Activated CD4-positive, alpha-beta T cell treated with anti-CD3 and anti-CD28 coated beads, Interleukin-2, amount 10 ng/mL, durations not matched to agents 7 days and 5 days (primary cell): ENCODE measurements at regions not wholly inside any gene's neighbourhood (a gene's known extent, or its start where the extent isn't known, plus 50 kb on each side); places are given as distances from the start of the nearest gene placed in this dataset.

Experiments used
- CTCF ChIA-PET: fragments of 350-600 bp; sonication (Branson Sonifier 250); formaldehyde crosslinking; loops from one replicate; lab custom pipeline; 2021; ENCODE audit warnings: antibody characterized with exemption; lab: Charles Lee
- POLR2A ChIA-PET: fragments of 350-600 bp; sonication (Branson Sonifier 250); formaldehyde crosslinking; loops from one replicate; lab custom pipeline; 2021; ENCODE audit warnings: antibody characterized with exemption; lab: Charles Lee
- DNase-seq: peaks from one replicate; pipeline ENCODE4 v3.0.0-alpha.2; 2020
- H3K27ac Mint-ChIP-seq: one replicate; pipeline ENCODE4 v1.8.0; 2021; ENCODE audit warnings: mild to moderate bottlenecking, moderate library complexity, mixed read lengths
- H3K27me3 Mint-ChIP-seq: one replicate; pipeline ENCODE4 v1.8.0; 2021; ENCODE audit warnings: mixed read lengths
- H3K36me3 Mint-ChIP-seq: one replicate; pipeline ENCODE4 v1.8.0; 2021; ENCODE audit warnings: low read depth, mixed read lengths
- H3K4me1 Mint-ChIP-seq: one replicate; pipeline ENCODE4 v1.8.0; 2021; ENCODE audit warnings: mixed read lengths
- H3K4me3 Mint-ChIP-seq: one replicate; pipeline ENCODE4 v1.8.0; 2021; ENCODE audit warnings: mild to moderate bottlenecking, moderate library complexity, mixed read lengths
- H3K9me3 Mint-ChIP-seq: one replicate; pipeline ENCODE4 v1.8.0; 2021; ENCODE audit warnings: mixed read lengths

GRCh38 chrX:40418146-40418812 lies 162.5 kb upstream of the ATP6AP2 start:
- H3K4me3 Mint-ChIP-seq: no peak overlapping the region
- CTCF ChIA-PET: no interaction called here
- H3K36me3 Mint-ChIP-seq: no peaks in the 10 kb centered on the region
- DNase-seq: no peak
- peaks cover 15% of the 10 kb centered on the region for H3K4me1 Mint-ChIP-seq
- peaks cover 2% of the 10 kb centered on the region for H3K27me3 Mint-ChIP-seq
- POLR2A ChIA-PET: no interaction called here
- no peaks in the 10 kb centered on the region for H3K9me3 Mint-ChIP-seq
- no peak overlapping the region for H3K27ac Mint-ChIP-seq

DNA sequence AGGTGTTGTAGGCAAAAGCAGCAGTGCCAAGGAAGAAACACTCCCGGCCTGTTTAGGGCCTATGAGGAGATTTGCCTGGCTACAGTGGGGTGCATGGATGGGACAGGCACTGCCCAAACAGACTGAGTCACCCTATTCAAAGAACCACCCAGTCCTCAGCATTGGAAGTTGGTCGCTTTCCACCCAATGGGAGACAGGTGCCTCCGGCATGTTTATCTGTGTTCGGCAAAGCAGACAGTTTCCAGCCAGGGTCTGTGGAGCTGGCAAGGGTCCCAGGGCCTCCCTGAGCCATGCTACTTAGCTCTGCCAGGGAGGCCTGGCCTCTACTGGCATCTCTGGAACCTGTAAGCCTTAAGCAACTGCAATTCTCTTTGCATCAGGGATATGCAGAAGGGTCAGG lies 165.1 kb upstream of the ATP6AP2 start:
- no peak overlapping the region for H3K27ac Mint-ChIP-seq
- no peaks in the 10 kb centered on the region for H3K9me3 Mint-ChIP-seq
- no peaks in the 10 kb centered on the region for H3K36me3 Mint-ChIP-seq
- peaks cover 13% of the 10 kb centered on the region for H3K4me1 Mint-ChIP-seq
- no peak overlapping the region for H3K4me3 Mint-ChIP-seq
- ChIA-PET CTCF (no interaction called here), POLR2A (no interaction called here)
- DNase-seq: no peak
- peaks cover 2% of the 10 kb centered on the region for H3K27me3 Mint-ChIP-seq

- Mint-ChIP-seq H3K36me3 (no peaks in the 10 kb centered on the region), H3K4me3 (no peak overlapping the region), H3K9me3 (no peaks in the 10 kb centered on the region), H3K4me1 (peaks cover 11% of the 10 kb centered on the region), H3K27ac (no peak overlapping the region), H3K27me3 (no peaks in the 10 kb centered on the region)
- POLR2A ChIA-PET: no interaction called here
- CTCF ChIA-PET: no interaction called here
- DNase-seq: no peak
Measured at GRCh38 chrX:40414335-40414734, 166.4 kb upstream of the ATP6AP2 start.

- POLR2A ChIA-PET: no interaction called here
Measured at GRCh38 chrX:40411340-40412111, 169.2 kb upstream of the ATP6AP2 start.

GRCh38 chrX:40410859-40411258 lies 169.9 kb upstream of the ATP6AP2 start:
- CTCF ChIA-PET: interaction anchor here (1.8 kb wide), 1 partner anchor 14 kb away, joined by 5 read pairs; no protein-coding TSS in a partner anchor
- H3K4me3 Mint-ChIP-seq: no peak overlapping the region
- no peak overlapping the region for H3K27ac Mint-ChIP-seq
- H3K4me1 Mint-ChIP-seq: no peaks in the 10 kb centered on the region
- POLR2A ChIA-PET: no interaction called here
- DNase-seq: no peak
- H3K9me3 Mint-ChIP-seq: peaks cover 10% of the 10 kb centered on the region
- H3K27me3 Mint-ChIP-seq: peaks cover 3% of the 10 kb centered on the region
- no peaks in the 10 kb centered on the region for H3K36me3 Mint-ChIP-seq

More at GRCh38 chrX:40411340-40412111, 169.2 kb upstream of the ATP6AP2 start:
- Mint-ChIP-seq H3K27ac (no peak overlapping the region), H3K9me3 (peaks cover 10% of the 10 kb centered on the region), H3K4me1 (no peaks in the 10 kb centered on the region), H3K4me3 (no peak overlapping the region), H3K27me3 (peaks cover 3% of the 10 kb centered on the region), H3K36me3 (no peaks in the 10 kb centered on the region)
- no peak for DNase-seq
- CTCF ChIA-PET: interaction anchor here (1.8 kb wide), 1 partner anchor 15 kb away, joined by 5 read pairs; no protein-coding TSS in a partner anchor

DNA sequence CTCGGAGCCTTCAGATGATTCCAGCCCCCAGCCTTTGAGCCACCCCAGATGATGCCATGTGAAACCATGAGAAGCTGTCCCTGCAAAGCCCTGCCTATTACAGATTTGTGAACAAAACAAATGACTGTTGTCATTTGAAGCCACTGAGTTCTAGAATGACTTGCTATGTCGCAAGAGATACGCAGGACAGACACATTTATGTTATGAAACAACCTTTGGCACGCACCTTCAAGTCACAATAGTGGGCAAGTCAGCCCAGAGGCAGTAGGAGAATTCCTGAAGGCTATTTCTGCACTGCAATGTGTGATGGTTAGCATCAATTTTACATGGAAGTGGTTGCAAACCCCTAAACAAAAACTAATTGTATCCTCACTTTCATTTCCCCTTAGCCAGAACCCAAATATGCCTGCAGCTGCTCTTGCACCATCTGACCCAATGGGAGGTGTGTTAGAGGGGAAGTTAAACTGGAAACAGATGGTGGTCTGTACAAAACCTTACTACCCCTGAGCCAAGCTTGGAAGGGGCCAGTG lies 174.4 kb upstream of the ATP6AP2 start:
- Mint-ChIP-seq H3K9me3 (peaks cover 10% of the 10 kb centered on the region), H3K4me3 (no peak overlapping the region), H3K27ac (no peak overlapping the region), H3K36me3 (no peaks in the 10 kb centered on the region), H3K4me1 (no peaks in the 10 kb centered on the region), H3K27me3 (peaks cover 3% of the 10 kb centered on the region)
- DNase-seq: no peak
- ChIA-PET CTCF (interaction anchor here (2.1 kb wide), 1 partner anchor 9 kb away, joined by 7 read pairs; no protein-coding TSS in a partner anchor), POLR2A (no interaction called here)

GRCh38 chrX:40405399-40405798 lies 175.4 kb upstream of the ATP6AP2 start:
- POLR2A ChIA-PET: no interaction called here
- CTCF ChIA-PET: interaction anchor here (0.6 to 2.1 kb wide), 2 partner anchors 8 to 70 kb away, joined by 3 to 7 read pairs; no protein-coding TSS in a partner anchor

GRCh38 chrX:40403757-40404156 lies 177.0 kb upstream of the ATP6AP2 start:
- H3K27ac Mint-ChIP-seq: no peak overlapping the region
- no peak for DNase-seq
- no peaks in the 10 kb centered on the region for H3K4me1 Mint-ChIP-seq
- H3K9me3 Mint-ChIP-seq: peaks cover 7% of the 10 kb centered on the region
- H3K36me3 Mint-ChIP-seq: no peaks in the 10 kb centered on the region
- H3K27me3 Mint-ChIP-seq: peaks cover 3% of the 10 kb centered on the region
- POLR2A ChIA-PET: no interaction called here
- CTCF ChIA-PET: no interaction called here
- no peak overlapping the region for H3K4me3 Mint-ChIP-seq

More at GRCh38 chrX:40405399-40405798, 175.4 kb upstream of the ATP6AP2 start:
- DNase-seq: no peak
- Mint-ChIP-seq H3K27ac (no peak overlapping the region), H3K9me3 (peaks cover 10% of the 10 kb centered on the region), H3K36me3 (no peaks in the 10 kb centered on the region), H3K4me3 (no peak overlapping the region), H3K27me3 (peaks cover 3% of the 10 kb centered on the region), H3K4me1 (no peaks in the 10 kb centered on the region)

GRCh38 chrX:40402831-40403533 lies 177.8 kb upstream of the ATP6AP2 start:
- H3K27me3 Mint-ChIP-seq: no peaks in the 10 kb centered on the region
- no peak overlapping the region for H3K27ac Mint-ChIP-seq
- peaks cover under 1% of the 10 kb centered on the region for H3K9me3 Mint-ChIP-seq
- no peaks in the 10 kb centered on the region for H3K4me1 Mint-ChIP-seq
- no peak overlapping the region for H3K4me3 Mint-ChIP-seq
- no peaks in the 10 kb centered on the region for H3K36me3 Mint-ChIP-seq
- no peak for DNase-seq
- CTCF ChIA-PET: no interaction called here
- POLR2A ChIA-PET: no interaction called here

- ChIA-PET CTCF (interaction anchor here (1.2 kb wide), 1 partner anchor 23 kb away, joined by 3 read pairs; no protein-coding TSS in a partner anchor), POLR2A (no interaction called here)
- DNase-seq: no peak
- no peak overlapping the region for H3K27ac Mint-ChIP-seq
- H3K4me1 Mint-ChIP-seq: no peaks in the 10 kb centered on the region
- H3K27me3 Mint-ChIP-seq: no peaks in the 10 kb centered on the region
- no peaks in the 10 kb centered on the region for H3K9me3 Mint-ChIP-seq
- no peaks in the 10 kb centered on the region for H3K36me3 Mint-ChIP-seq
- no peak overlapping the region for H3K4me3 Mint-ChIP-seq
Measured at GRCh38 chrX:40395102-40395501, 185.7 kb upstream of the ATP6AP2 start.

DNA sequence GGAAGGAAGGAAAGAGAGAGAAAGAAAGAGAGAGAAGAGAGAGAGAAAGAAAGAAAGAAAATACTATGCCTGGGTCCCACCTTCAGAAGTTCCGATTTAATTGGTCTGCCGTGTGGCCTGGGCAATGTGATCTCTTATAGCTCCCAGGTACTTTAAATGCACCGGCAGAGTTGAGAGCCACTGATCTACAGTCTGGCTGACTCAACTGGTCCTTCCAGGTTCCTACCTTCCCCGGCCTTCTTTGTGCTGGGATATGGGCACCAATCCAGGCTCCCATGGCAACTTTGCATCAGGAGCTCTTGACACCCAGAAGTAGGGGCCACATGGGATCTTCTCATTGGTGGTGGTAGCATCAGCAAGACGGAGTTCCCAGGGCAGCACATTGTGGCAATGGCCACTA lies 186.5 kb upstream of the ATP6AP2 start:
- DNase-seq: no peak
- H3K36me3 Mint-ChIP-seq: no peaks in the 10 kb centered on the region
- no peak overlapping the region for H3K4me3 Mint-ChIP-seq
- ChIA-PET POLR2A (no interaction called here), CTCF (no interaction called here)
- no peak overlapping the region for H3K27ac Mint-ChIP-seq
- no peaks in the 10 kb centered on the region for H3K4me1 Mint-ChIP-seq
- H3K9me3 Mint-ChIP-seq: no peaks in the 10 kb centered on the region
- H3K27me3 Mint-ChIP-seq: no peaks in the 10 kb centered on the region

- Mint-ChIP-seq H3K36me3 (no peaks in the 10 kb centered on the region), H3K27ac (no peak overlapping the region), H3K9me3 (no peaks in the 10 kb centered on the region), H3K4me3 (no peak overlapping the region), H3K27me3 (no peaks in the 10 kb centered on the region), H3K4me1 (no peaks in the 10 kb centered on the region)
- POLR2A ChIA-PET: no interaction called here
- CTCF ChIA-PET: no interaction called here
- DNase-seq: no peak
Measured at GRCh38 chrX:40392599-40392998, 188.2 kb upstream of the ATP6AP2 start.
